GM10248 (cell line): ENCODE measurements at regions not wholly inside any gene's neighbourhood (a gene's known extent, or its start where the extent isn't known, plus 50 kb on each side); places are given as distances from the start of the nearest gene placed in this dataset.

Experiments
- CTCF ChIA-PET: fragments of 300-600 bp; sonication (Branson Sonifier 250); formaldehyde crosslinking; extraction: SDS; loops from one replicate; lab custom pipeline; 2021; ENCODE audit warnings: antibody characterized with exemption; lab: Yijun Ruan, JAX
- POLR2A ChIA-PET: fragments of 350-650 bp; sonication (Branson Sonifier 250); formaldehyde crosslinking; extraction: SDS; loops from one replicate; lab custom pipeline; 2020; ENCODE audit warnings: antibody characterized with exemption; lab: Yijun Ruan, JAX
- DNase-seq: peaks from one replicate; pipeline ENCODE4 v3.0.0; 2012; ENCODE audit errors: extremely low spot score
- TF ChIP-seq, protein P1 (sequence below): IDR thresholded peaks from 2 replicates; pipeline ENCODE4 v1.5.1; 2012; ENCODE audit warnings: mild to moderate bottlenecking, low read depth; ENCODE audit errors: extremely low read depth, missing control alignments, control extremely low read depth

DNA sequence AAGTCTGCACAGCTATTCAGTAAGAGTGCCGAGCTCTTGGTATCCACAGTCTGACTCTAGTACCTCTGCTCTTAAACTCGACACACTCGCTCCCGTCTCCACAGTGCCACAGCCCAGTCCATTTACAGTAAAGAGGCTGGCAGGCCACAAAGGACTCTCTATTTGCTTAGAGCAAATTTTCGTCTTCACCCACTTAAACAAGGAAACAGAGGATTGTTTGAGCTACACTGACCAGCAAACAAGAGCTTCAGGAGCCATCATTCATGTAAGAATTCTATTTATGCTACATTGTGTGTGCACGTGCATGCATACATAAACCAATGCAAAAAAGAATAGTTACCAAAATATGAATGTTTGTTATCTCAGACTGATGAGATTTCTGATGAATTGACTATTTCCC is 290.2 kb downstream of the USP46 start:
- POLR2A ChIA-PET, result no interaction called here
- CTCF ChIA-PET, result interaction anchor here (0.9 kb wide), 1 partner anchor 613 kb away, joined by 3 read pairs; no protein-coding TSS in a partner anchor
- DNase-seq, result no peak
- TF ChIP-seq, protein P1, sequence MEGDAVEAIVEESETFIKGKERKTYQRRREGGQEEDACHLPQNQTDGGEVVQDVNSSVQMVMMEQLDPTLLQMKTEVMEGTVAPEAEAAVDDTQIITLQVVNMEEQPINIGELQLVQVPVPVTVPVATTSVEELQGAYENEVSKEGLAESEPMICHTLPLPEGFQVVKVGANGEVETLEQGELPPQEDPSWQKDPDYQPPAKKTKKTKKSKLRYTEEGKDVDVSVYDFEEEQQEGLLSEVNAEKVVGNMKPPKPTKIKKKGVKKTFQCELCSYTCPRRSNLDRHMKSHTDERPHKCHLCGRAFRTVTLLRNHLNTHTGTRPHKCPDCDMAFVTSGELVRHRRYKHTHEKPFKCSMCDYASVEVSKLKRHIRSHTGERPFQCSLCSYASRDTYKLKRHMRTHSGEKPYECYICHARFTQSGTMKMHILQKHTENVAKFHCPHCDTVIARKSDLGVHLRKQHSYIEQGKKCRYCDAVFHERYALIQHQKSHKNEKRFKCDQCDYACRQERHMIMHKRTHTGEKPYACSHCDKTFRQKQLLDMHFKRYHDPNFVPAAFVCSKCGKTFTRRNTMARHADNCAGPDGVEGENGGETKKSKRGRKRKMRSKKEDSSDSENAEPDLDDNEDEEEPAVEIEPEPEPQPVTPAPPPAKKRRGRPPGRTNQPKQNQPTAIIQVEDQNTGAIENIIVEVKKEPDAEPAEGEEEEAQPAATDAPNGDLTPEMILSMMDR, result no peak

DNA sequence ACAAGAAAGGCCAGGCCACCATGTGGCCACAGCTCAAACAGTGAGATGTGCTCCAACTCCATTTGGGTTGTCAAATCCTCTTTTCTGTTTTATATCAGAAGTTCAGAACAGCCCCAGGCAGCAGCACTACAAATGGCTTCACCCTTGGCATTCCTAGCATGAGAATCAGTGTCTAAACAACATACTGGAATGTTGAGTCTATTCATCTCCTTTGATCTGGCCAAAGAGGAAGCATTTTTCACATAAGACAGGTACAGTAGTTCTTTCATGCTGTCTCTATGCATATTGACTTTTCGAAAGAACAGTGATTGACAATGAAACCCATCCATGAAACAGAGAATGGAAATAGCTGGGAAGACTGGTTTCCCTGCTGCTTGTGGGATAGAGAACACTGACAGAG is 289.5 kb downstream of the USP46 start:
- CTCF ChIA-PET, result no interaction called here

DNA sequence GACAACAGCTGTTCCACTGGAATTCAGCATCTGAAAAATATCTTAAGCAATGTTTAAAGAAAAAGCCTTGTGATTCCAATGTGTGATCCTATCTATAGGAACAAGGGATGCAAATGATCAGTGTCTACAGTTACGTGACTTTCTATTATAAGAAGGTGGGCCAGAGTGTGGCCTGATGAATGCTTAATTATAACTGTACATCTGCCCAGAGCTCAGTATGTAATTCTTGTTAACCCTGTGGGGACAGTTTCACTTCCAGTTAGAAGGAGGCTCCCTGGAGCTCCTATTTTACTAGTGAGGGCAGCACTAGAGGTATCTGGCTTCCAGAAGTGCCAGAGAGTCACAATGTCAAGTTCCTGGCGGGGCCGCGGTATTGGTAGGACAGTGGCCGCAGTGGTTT is 288.5 kb downstream of the USP46 start:
- POLR2A ChIA-PET, result no interaction called here
- CTCF ChIA-PET, result no interaction called here

More for the DNA sequence above, 289.5 kb downstream of the USP46 start:
- POLR2A ChIA-PET, result no interaction called here
- TF ChIP-seq, protein P1, result no peak
- no peak for DNase-seq

DNA sequence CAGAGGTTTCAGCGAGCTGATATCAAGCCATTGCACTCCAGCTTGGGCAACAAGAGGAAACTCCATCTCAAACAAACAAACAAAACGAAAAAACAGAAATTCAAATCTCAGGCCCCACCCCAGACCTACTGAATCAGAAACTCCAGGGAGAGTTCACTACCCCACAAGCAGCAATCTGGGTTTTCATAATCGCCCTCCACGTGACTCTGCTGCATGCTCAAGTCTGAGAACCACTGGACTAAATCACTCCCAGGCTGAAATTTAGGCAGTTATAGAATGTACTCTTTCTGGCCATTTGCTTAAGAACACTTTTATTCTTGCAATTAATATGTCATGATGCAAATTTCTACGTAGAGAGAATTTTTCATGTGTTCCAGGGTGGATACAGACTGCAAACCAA is 287.3 kb downstream of the USP46 start:
- TF ChIP-seq, protein P1, result no peak
- CTCF ChIA-PET, result interaction anchor here (0.8 kb wide), 1 partner anchor 611 kb away, joined by 3 read pairs; no protein-coding TSS in a partner anchor
- DNase-seq, result no peak
- POLR2A ChIA-PET, result no interaction called here

More for the DNA sequence above, 288.5 kb downstream of the USP46 start:
- TF ChIP-seq, protein P1, result no peak
- DNase-seq, result no peak

DNA sequence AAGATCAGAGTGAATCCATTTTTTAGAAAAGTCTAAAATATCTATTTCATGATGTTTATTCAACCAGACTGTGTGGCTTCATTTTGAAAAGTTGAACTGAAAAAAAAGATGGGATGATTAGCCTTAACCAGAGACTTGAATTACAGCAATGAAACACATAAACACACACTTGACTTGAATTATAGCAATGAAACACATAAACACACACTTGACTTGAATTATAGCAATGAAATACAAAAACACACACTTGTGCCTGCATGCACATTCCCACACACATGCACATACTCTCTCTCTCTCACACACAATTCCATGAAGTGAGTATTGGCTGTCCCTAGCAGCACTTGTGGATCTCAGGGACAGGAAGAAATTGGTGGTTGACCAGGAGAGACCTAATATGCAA is 286.8 kb downstream of the USP46 start:
- ChIA-PET POLR2A (no interaction called here), CTCF (no interaction called here)
- TF ChIP-seq, protein P1, result no peak
- no peak for DNase-seq

DNA sequence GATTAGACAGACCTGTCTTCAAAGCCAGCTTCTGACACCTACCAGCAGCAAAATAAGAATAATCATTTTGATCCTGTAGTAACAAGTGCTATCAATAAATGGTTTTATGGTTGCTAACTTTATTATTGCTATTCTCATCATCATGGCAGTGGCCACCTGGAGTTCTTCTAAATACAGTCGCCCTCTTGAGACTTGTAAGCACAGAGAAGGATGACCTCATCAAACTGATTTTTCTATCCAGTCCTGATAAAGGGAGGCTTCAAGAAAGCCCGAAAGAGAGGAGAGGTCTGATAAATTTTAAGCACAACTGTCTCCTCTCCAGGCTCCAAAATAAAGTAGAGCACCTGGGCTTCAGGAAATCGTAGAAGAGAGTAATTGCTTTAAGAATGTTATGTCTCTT is 286.4 kb downstream of the USP46 start:
- DNase-seq, result no peak
- TF ChIP-seq, protein P1, result no peak
- ChIA-PET CTCF (no interaction called here), POLR2A (no interaction called here)

DNA sequence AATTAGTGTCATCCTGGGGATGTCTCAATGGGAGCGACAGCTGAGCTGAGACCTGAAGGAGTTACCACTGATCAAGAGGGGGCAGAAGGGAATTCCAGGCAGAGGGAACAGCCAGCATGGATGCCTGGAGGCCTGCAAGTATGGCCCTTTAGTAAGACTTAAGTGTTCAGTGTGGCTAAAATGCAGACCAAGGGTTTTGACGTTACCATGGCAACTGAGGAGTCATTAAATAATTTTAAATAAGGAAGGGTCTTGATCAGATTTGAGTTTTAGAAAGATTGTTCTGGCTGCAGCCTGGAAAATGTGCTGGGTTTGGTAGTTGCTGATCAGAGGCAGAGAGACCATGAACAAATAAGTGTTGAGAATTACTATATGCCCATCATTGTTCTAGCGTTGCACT is 285.5 kb downstream of the USP46 start:
- CTCF ChIA-PET, result no interaction called here
- TF ChIP-seq, protein P1, result no peak
- POLR2A ChIA-PET, result no interaction called here
- DNase-seq, result no peak
